CD14-positive monocyte (primary cell): ENCODE measurements at regions not wholly inside any gene's neighbourhood (a gene's known extent, or its start where the extent isn't known, plus 50 kb on each side); places are given as distances from the start of the nearest gene placed in this dataset.

Experiments
- DNase-seq, 3 donors: peaks; one replicate each; pipeline ENCODE4 v3.0.0-alpha.2; 2011 to 2022
- H2AFZ ChIP-seq: 2 replicates; pipeline ENCODE4 v1.6.0; 2012; ENCODE audit warnings: mild to moderate bottlenecking, low read depth, low read length, inconsistent platforms; ENCODE audit not compliant: insufficient read depth, poor library complexity, severe bottlenecking
- H3K27ac ChIP-seq, 2 donors: 1 replicate in 1 of 2; 2 replicates in 1 of 2; pipeline ENCODE4 v1.5.1; 2012 to 2013; ENCODE audit warnings: low read length in 2 of 2, control low read depth in 1 of 2, inconsistent platforms in 1 of 2, low read depth in 1 of 2, mild to moderate bottlenecking in 1 of 2
- H3K27me3 ChIP-seq, 2 donors: one replicate each; pipeline versions ENCODE4 v1.6.0 to v1.6.1; 2011 to 2013; ENCODE audit warnings: low read length in 2 of 2; ENCODE audit not compliant: control insufficient read depth in 2 of 2, insufficient read depth in 2 of 2
- H3K36me3 ChIP-seq, 2 donors: replicated peaks in 1 of 2; 1 replicate in 1 of 2; 2 replicates in 1 of 2; pipeline versions ENCODE4 v1.5.1 to v1.6.1; 2012 to 2013; ENCODE audit warnings: low read length in 2 of 2, control low read depth in 1 of 2, inconsistent platforms in 1 of 2, mild to moderate bottlenecking in 1 of 2; ENCODE audit not compliant: insufficient read depth in 2 of 2, control insufficient read depth in 1 of 2
- H3K4me1 ChIP-seq, 2 donors: 1 replicate in 1 of 2; 2 replicates in 1 of 2; pipeline versions ENCODE4 v1.5.1 to v1.6.1; 2012 to 2013; ENCODE audit warnings: low read length in 2 of 2, control low read depth in 1 of 2, inconsistent platforms in 1 of 2, mild to moderate bottlenecking in 1 of 2, moderate library complexity in 1 of 2; ENCODE audit not compliant: insufficient read depth in 2 of 2, control insufficient read depth in 1 of 2
- H3K4me2 ChIP-seq: replicated peaks from 2 replicates; pipeline ENCODE3; 2012; ENCODE audit warnings: low read length, moderate library complexity, mild to moderate bottlenecking; ENCODE audit not compliant: poor library complexity, severe bottlenecking; ENCODE audit errors: extremely low read depth
- H3K4me3 ChIP-seq, 3 experiments: fragments of 200-600 bp in 1 of 3; sonication (generic) in 1 of 3; replicated peaks in 1 of 3; 1 replicate in 2 of 3; 2 replicates in 1 of 3; pipeline ENCODE4 v1.5.1; 2011 to 2013; ENCODE audit warnings: low read length in 3 of 3, mild to moderate bottlenecking in 3 of 3, control low read depth in 2 of 3, low read depth in 2 of 3, inconsistent platforms in 1 of 3, moderate library complexity in 1 of 3
- H3K79me2 ChIP-seq: 2 replicates; pipeline ENCODE4 v1.6.0; 2012; ENCODE audit warnings: mild to moderate bottlenecking, control low read depth, inconsistent platforms, low read length, moderate library complexity; ENCODE audit not compliant: insufficient read depth
- H3K9ac ChIP-seq: 2 replicates; pipeline ENCODE4 v1.6.0; 2017; ENCODE audit warnings: low read length, mild to moderate bottlenecking; ENCODE audit not compliant: insufficient read depth, poor library complexity, severe bottlenecking
- H3K9me3 ChIP-seq, 2 donors: replicated peaks in 1 of 2; 1 replicate in 1 of 2; 2 replicates in 1 of 2; pipeline versions ENCODE4 v1.5.1 to v1.6.1; 2012 to 2013; ENCODE audit warnings: low read length in 2 of 2, control low read depth in 1 of 2; ENCODE audit not compliant: control insufficient read depth in 1 of 2, insufficient read depth in 1 of 2
- H4K20me1 ChIP-seq: 2 replicates; pipeline ENCODE4 v1.6.0; 2012; ENCODE audit warnings: mild to moderate bottlenecking, low read length, control low read depth, moderate library complexity; ENCODE audit not compliant: insufficient read depth
- H3K27ac Mint-ChIP-seq, 7 donors: one replicate each; pipeline ENCODE4 v1.8.0; 2020; ENCODE audit warnings: mild to moderate bottlenecking in 7 of 7, mixed read lengths in 7 of 7, moderate library complexity in 6 of 7, inconsistent platforms in 2 of 7
- H3K27me3 Mint-ChIP-seq, 3 donors: one replicate each; pipeline ENCODE4 v1.8.0; 2021 to 2022; ENCODE audit warnings: low read depth in 3 of 3, mild to moderate bottlenecking in 3 of 3, mixed read lengths in 3 of 3, moderate library complexity in 3 of 3, inconsistent platforms in 1 of 3
- H3K36me3 Mint-ChIP-seq, 2 donors: one replicate each; pipeline ENCODE4 v1.8.0; 2020; ENCODE audit warnings: mixed read lengths in 2 of 2, inconsistent platforms in 1 of 2, mild to moderate bottlenecking in 1 of 2
- H3K4me1 Mint-ChIP-seq: one replicate; pipeline ENCODE4 v1.8.0; 2020; ENCODE audit warnings: mild to moderate bottlenecking, mixed read lengths
- H3K4me3 Mint-ChIP-seq, 2 donors: one replicate each; pipeline ENCODE4 v1.8.0; 2020; ENCODE audit warnings: mild to moderate bottlenecking in 2 of 2, mixed read lengths in 2 of 2, moderate library complexity in 1 of 2
- H3K9me3 Mint-ChIP-seq, 7 donors: one replicate each; pipeline ENCODE4 v1.8.0; 2020 to 2022; ENCODE audit warnings: mixed read lengths in 7 of 7, mild to moderate bottlenecking in 6 of 7, moderate library complexity in 6 of 7, inconsistent platforms in 2 of 7
- WGBS: methylation state at CpG from one replicate; pipeline ENCODE4 v1.1.5; 2013; ENCODE audit warnings: missing lambda C conversion rate; ENCODE audit not compliant: insufficient coverage; 5-methylcytosine and 5-hydroxymethylcytosine counted together
- intact Hi-C, 2 donors: fragments of 100-400 bp; cut with micrococcal nuclease; formaldehyde crosslinking; loops; one replicate each; pipeline versions ENCODE4 v1.15.0 to v1.15.1; 2023
- TF ChIP-seq, protein P1 (sequence below): fragments of 200-600 bp; IDR thresholded peaks from one replicate; pipeline ENCODE4 v1.8.0; 2022; ENCODE audit warnings: antibody characterized with exemption, mild to moderate bottlenecking

DNA sequence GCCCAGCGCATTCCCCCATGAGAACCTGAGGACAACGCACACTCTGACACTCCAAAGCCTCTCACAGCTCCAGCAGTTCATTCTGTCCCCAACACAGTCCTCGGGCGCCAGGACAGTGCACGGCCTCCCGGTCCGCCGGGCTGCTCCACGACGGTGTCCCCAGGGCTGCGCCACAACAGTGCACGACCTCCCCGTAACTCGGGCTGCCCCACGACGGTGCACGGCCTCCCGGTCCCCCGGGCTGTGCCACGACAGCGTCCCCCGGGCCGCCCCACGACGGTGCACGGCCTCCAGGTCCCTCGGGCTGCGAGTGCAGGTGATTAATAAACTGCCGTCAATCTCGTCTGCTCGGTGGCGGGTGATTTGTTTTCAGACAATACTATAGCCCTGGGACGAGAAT lies 585.1 kb upstream of the FRG1 start:
- H3K27ac ChIP-seq, result no peak overlapping the region
- H3K9me3 ChIP-seq, result peaks cover 0 to 18% of the 10 kb centered on the region in 2 donors
- Mint-ChIP-seq H3K4me1 (no peaks in the 10 kb centered on the region), H3K36me3 (no peaks in the 10 kb centered on the region), H3K4me3 (no peak overlapping the region), H3K9me3 (peaks cover 6 to 13% (median 10%) of the 10 kb centered on the region in 7 donors), H3K27me3 (peaks cover 0 to 1% (median 1%) of the 10 kb centered on the region in 3 donors), H3K27ac (no peak overlapping the region)
- H3K4me2 ChIP-seq, result no peak overlapping the region
- no peaks in the 10 kb centered on the region for H3K4me1 ChIP-seq
- no peak overlapping the region for H2AFZ ChIP-seq
- no peak for DNase-seq
- H3K9ac ChIP-seq, result no peak overlapping the region
- H3K27me3 ChIP-seq, result no peaks in the 10 kb centered on the region
- no peaks in the 10 kb centered on the region for H3K36me3 ChIP-seq
- H3K79me2 ChIP-seq, result no peaks in the 10 kb centered on the region
- TF ChIP-seq, protein P1, sequence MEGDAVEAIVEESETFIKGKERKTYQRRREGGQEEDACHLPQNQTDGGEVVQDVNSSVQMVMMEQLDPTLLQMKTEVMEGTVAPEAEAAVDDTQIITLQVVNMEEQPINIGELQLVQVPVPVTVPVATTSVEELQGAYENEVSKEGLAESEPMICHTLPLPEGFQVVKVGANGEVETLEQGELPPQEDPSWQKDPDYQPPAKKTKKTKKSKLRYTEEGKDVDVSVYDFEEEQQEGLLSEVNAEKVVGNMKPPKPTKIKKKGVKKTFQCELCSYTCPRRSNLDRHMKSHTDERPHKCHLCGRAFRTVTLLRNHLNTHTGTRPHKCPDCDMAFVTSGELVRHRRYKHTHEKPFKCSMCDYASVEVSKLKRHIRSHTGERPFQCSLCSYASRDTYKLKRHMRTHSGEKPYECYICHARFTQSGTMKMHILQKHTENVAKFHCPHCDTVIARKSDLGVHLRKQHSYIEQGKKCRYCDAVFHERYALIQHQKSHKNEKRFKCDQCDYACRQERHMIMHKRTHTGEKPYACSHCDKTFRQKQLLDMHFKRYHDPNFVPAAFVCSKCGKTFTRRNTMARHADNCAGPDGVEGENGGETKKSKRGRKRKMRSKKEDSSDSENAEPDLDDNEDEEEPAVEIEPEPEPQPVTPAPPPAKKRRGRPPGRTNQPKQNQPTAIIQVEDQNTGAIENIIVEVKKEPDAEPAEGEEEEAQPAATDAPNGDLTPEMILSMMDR, result no peak
- intact Hi-C loops, result no loop called here
- no peak overlapping the region for H3K4me3 ChIP-seq
- H4K20me1 ChIP-seq, result no peaks in the 10 kb centered on the region
- 92% methylated on average over 29 of the region's 33 CpGs for WGBS

DNA sequence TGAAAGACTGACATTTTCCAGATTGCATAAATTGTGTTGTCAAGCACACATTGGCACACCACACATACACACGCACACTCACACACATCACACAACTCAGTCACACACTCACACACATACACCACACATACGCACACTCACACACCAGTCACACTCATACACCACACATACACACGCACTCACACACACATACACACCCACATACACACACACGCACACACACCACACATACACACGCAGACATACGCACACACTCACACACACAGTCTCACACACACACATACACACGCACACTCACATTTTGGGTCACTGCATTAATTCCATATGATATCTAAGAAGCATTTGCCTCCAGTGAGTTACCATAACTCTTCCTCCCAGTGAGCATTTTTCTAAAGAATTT lies 578.3 kb upstream of the FRG1 start:
- H3K27ac ChIP-seq, result no peak overlapping the region
- H3K27me3 ChIP-seq, result no peaks in the 10 kb centered on the region
- Mint-ChIP-seq H3K9me3 (peaks cover 6 to 14% (median 10%) of the 10 kb centered on the region in 7 donors), H3K27me3 (peaks cover 0 to 1% (median 1%) of the 10 kb centered on the region in 3 donors), H3K4me3 (no peak overlapping the region), H3K4me1 (no peaks in the 10 kb centered on the region), H3K27ac (no peak overlapping the region), H3K36me3 (no peaks in the 10 kb centered on the region)
- H3K4me1 ChIP-seq, result no peaks in the 10 kb centered on the region
- peaks cover 0 to 7% of the 10 kb centered on the region in 2 donors for H3K9me3 ChIP-seq
- no peak overlapping the region for H2AFZ ChIP-seq
- H3K4me3 ChIP-seq, result no peak overlapping the region
- H4K20me1 ChIP-seq, result no peaks in the 10 kb centered on the region
- H3K79me2 ChIP-seq, result no peaks in the 10 kb centered on the region
- no peak overlapping the region for H3K9ac ChIP-seq
- no peaks in the 10 kb centered on the region for H3K36me3 ChIP-seq
- no peak for DNase-seq
- no peak overlapping the region for H3K4me2 ChIP-seq
- TF ChIP-seq, protein P1, result no peak
- intact Hi-C loops, result no loop called here
- WGBS, result 92% methylated on average over 6 of the region's 7 CpGs
